ENCODE measurements at regions not wholly inside any gene's neighbourhood (a gene's known extent, or its start where the extent isn't known, plus 50 kb on each side); places are given as distances from the start of the nearest gene placed in this dataset.

- no peak for TF ChIP-seq CTCF (IDR thresholded peaks at IDR 0.05)
- no peak for TF ChIP-seq POLR2A (IDR thresholded peaks at IDR 0.05)
Observed at GRCh38 chr3:187952849-187953248, 201.1 kb upstream of the LPP start.
